ENCODE measurements at regions not wholly inside any gene's neighbourhood (a gene's known extent, or its start where the extent isn't known, plus 50 kb on each side); places are given as distances from the start of the nearest gene placed in this dataset.
A peak's percentile ranks its signal among the peaks of the same experiment; 100 is the strongest.

DNA sequence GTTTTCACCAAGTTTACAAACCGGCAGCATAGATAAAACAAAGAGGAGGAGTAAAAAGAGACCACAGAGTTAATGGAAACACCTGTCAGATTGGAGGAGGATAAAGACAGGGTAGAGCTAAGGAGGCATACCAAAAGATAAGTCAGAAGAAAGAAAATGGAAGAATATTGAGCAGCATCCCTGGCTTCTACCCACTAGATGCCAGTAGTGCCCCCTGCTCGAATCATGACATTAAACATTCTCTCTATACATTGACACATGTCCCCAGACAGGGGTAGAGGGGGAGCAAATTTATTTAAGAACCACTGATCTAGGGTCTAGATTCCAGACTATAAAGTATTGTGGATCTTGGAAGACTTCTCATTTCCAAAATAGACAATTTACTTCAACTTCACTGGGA is 159.8 kb upstream of the ETAA1 start:
- ChIA-PET POLR2A (interaction anchor here (1.0 kb wide), 1 partner anchor 21 kb away, joined by 3 read pairs; no protein-coding TSS in a partner anchor), CTCF (interaction anchor here (0.5 to 1.2 kb wide), 10 partner anchors 9 to 825 kb away, joined by 3 to 7 read pairs (median 3); no protein-coding TSS in a partner anchor)
- intact Hi-C loops (cut with micrococcal nuclease) = loop anchor here (1.0 to 5.0 kb wide), 5 partner anchors 85 to 795 kb away; no protein-coding TSS in a partner anchor
- Mint-ChIP-seq H3K27me3 (ENCODE audit: insufficient read depth, unreplicated experiment) (no peaks in the 10 kb centered on the region), H3K4me1 (ENCODE audit: insufficient read depth, unreplicated experiment) (no peaks in the 10 kb centered on the region), H3K27ac (ENCODE audit: low read depth, unreplicated experiment) (no peak overlapping the region), H3K9me3 (ENCODE audit: unreplicated experiment) (no peaks in the 10 kb centered on the region), H3K4me3 (ENCODE audit: unreplicated experiment) (no peak overlapping the region), H3K36me3 (ENCODE audit: insufficient read depth, unreplicated experiment) (no peaks in the 10 kb centered on the region)
- DNase-seq (ENCODE audit: unreplicated experiment) = peak; percentile 1
- no TSS peak for BruUV-seq (replicated peaks)
- TF ChIP-seq, protein P1, sequence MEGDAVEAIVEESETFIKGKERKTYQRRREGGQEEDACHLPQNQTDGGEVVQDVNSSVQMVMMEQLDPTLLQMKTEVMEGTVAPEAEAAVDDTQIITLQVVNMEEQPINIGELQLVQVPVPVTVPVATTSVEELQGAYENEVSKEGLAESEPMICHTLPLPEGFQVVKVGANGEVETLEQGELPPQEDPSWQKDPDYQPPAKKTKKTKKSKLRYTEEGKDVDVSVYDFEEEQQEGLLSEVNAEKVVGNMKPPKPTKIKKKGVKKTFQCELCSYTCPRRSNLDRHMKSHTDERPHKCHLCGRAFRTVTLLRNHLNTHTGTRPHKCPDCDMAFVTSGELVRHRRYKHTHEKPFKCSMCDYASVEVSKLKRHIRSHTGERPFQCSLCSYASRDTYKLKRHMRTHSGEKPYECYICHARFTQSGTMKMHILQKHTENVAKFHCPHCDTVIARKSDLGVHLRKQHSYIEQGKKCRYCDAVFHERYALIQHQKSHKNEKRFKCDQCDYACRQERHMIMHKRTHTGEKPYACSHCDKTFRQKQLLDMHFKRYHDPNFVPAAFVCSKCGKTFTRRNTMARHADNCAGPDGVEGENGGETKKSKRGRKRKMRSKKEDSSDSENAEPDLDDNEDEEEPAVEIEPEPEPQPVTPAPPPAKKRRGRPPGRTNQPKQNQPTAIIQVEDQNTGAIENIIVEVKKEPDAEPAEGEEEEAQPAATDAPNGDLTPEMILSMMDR (IDR thresholded peaks at IDR 0.05; ENCODE audit: unreplicated experiment) = peak; percentile 13

DNA sequence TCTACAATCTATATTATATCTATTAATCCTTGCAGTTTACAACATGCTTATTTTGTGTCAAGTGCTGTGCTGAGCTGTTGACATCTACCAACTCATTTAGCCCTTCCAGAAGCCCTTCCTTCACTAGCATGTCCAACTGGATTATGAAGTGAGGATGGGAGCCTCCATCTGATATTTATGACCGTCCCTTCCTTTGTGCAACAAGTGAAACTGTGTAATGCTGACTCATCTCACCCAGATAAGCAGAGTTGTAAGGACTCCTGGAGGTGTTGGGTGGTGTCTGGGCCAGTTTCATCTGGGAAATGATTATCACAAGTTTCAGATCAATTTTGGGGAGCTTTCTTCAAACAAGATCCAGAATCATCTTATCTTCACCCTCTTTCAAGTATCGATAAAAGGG is 156.6 kb upstream of the ETAA1 start:
- TF ChIP-seq, protein P1 (IDR thresholded peaks at IDR 0.05; ENCODE audit: unreplicated experiment) = no peak
- no TSS peak for BruUV-seq (replicated peaks)
- ChIA-PET CTCF (interaction anchor here (0.7 kb wide), 1 partner anchor 1685 kb away, joined by 3 read pairs; no protein-coding TSS in a partner anchor), POLR2A (no interaction called here)
- no peaks in the 10 kb centered on the region for H3K36me3 Mint-ChIP-seq (ENCODE audit: insufficient read depth, unreplicated experiment)
- H3K9me3 Mint-ChIP-seq (ENCODE audit: unreplicated experiment) = no peaks in the 10 kb centered on the region
- intact Hi-C loops (cut with micrococcal nuclease) = no loop called here
- H3K27ac Mint-ChIP-seq (ENCODE audit: low read depth, unreplicated experiment) = no peak overlapping the region
- peak; percentile 28 for DNase-seq (ENCODE audit: unreplicated experiment)
- no peaks in the 10 kb centered on the region for H3K27me3 Mint-ChIP-seq (ENCODE audit: insufficient read depth, unreplicated experiment)
- H3K4me3 Mint-ChIP-seq (ENCODE audit: unreplicated experiment) = no peak overlapping the region
- no peaks in the 10 kb centered on the region for H3K4me1 Mint-ChIP-seq (ENCODE audit: insufficient read depth, unreplicated experiment)

DNA sequence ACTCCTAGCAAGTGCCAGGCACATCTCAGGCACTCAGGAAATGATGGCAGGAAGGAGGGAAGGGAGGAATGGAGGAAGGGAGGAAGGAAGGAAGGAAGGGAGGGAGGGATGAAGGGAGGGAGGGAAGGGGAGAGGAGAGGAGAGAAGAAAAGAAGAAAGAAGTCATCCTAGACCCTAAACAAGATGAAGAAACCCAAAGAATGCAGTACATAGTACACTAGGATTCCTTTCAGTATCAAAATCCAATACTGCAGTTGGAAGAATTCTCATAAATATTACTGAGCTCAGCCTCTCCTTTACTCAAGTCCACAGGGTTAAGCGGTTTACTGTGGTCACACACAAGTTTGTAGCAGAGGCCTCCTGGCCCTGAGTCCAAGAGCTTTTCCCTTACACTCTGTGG is 155.7 kb upstream of the ETAA1 start:
- Mint-ChIP-seq H3K4me1 (ENCODE audit: insufficient read depth, unreplicated experiment) (no peaks in the 10 kb centered on the region), H3K27ac (ENCODE audit: low read depth, unreplicated experiment) (no peak overlapping the region), H3K36me3 (ENCODE audit: insufficient read depth, unreplicated experiment) (no peaks in the 10 kb centered on the region), H3K9me3 (ENCODE audit: unreplicated experiment) (no peaks in the 10 kb centered on the region), H3K27me3 (ENCODE audit: insufficient read depth, unreplicated experiment) (no peaks in the 10 kb centered on the region), H3K4me3 (ENCODE audit: unreplicated experiment) (no peak overlapping the region)
- no peak for DNase-seq (ENCODE audit: unreplicated experiment)
- ChIA-PET POLR2A (no interaction called here), CTCF (no interaction called here)
- TF ChIP-seq, protein P1 (IDR thresholded peaks at IDR 0.05; ENCODE audit: unreplicated experiment) = no peak
- BruUV-seq (replicated peaks) = no TSS peak
- intact Hi-C loops (cut with micrococcal nuclease) = no loop called here

DNA sequence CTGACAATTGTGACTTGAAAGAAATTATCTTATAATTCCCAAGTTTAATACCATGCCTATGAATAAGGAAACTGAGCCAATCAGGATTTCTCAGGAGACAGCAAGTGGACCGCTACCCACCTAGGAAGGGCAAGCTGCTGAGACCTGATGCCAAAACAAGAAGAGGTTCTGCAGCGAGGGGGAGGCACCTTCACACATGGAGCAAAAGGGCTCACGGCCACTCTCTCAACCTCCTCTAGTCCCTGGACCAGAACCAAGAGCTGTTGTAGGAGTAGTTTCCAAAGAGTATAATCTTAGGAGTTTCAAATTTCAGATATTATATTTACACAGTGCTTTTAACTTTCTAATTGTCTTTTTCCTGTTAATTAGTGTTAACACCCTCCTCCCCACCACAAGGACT is 154.7 kb upstream of the ETAA1 start:
- intact Hi-C loops (cut with micrococcal nuclease) = no loop called here
- ChIA-PET CTCF (interaction anchor here (0.9 kb wide), 1 partner anchor 9 kb away, joined by 5 read pairs; no protein-coding TSS in a partner anchor), POLR2A (no interaction called here)
- BruUV-seq (replicated peaks) = no TSS peak
- TF ChIP-seq, protein P1 (IDR thresholded peaks at IDR 0.05; ENCODE audit: unreplicated experiment) = no peak
- Mint-ChIP-seq H3K4me3 (ENCODE audit: unreplicated experiment) (no peak overlapping the region), H3K4me1 (ENCODE audit: insufficient read depth, unreplicated experiment) (no peaks in the 10 kb centered on the region), H3K27me3 (ENCODE audit: insufficient read depth, unreplicated experiment) (no peaks in the 10 kb centered on the region), H3K9me3 (ENCODE audit: unreplicated experiment) (no peaks in the 10 kb centered on the region), H3K36me3 (ENCODE audit: insufficient read depth, unreplicated experiment) (no peaks in the 10 kb centered on the region), H3K27ac (ENCODE audit: low read depth, unreplicated experiment) (no peak overlapping the region)
- no peak for DNase-seq (ENCODE audit: unreplicated experiment)

All from MCF 10A (cell line).